Breast epithelium (tissue), 4 donors: ENCODE measurements at regions not wholly inside any gene's neighbourhood (a gene's known extent, or its start where the extent isn't known, plus 50 kb on each side); places are given as distances from the start of the nearest gene placed in this dataset.

Experiments
- DNase-seq, 2 donors: peaks; one replicate each; pipeline ENCODE4 v3.0.0-alpha.2; 2019; ENCODE audit warnings: low spot score in 2 of 2
- H3K27ac ChIP-seq, 2 donors: fragments of 200-600 bp; sonication (generic) in 1 of 2; one replicate each; pipeline ENCODE4 v1.5.1; 2016 to 2019; ENCODE audit warnings: mild to moderate bottlenecking in 1 of 2
- H3K27me3 ChIP-seq, 2 donors: fragments of 200-600 bp; sonication (generic) in 1 of 2; one replicate each; pipeline versions ENCODE4 v1.5.1 to v1.6.0; 2017 to 2019; ENCODE audit warnings: control low read depth in 1 of 2, mild to moderate bottlenecking in 1 of 2
- H3K36me3 ChIP-seq: fragments of 200-600 bp; one replicate; pipeline ENCODE4 v1.5.1; 2019
- H3K4me1 ChIP-seq, 2 donors: fragments of 200-600 bp; sonication (generic); one replicate each; pipeline ENCODE4 v1.5.1; 2016 to 2019; ENCODE audit warnings: control low read depth in 1 of 2
- H3K4me3 ChIP-seq, 3 donors: fragments of 200-600 bp; sonication (generic); 1 replicate in 2 of 3; 2 replicates in 1 of 3; pipeline ENCODE4 v1.5.1; 2016 to 2019; ENCODE audit warnings: mild to moderate bottlenecking in 3 of 3, moderate library complexity in 2 of 3
- H3K9me3 ChIP-seq, 2 donors: fragments of 200-600 bp; sonication (generic) in 1 of 2; one replicate each; pipeline ENCODE4 v1.5.1; 2016 to 2019; ENCODE audit warnings: control low read depth in 1 of 2
- CTCF ChIP-seq, 3 donors: fragments of 450-650 bp; IDR thresholded peaks; one replicate each; pipeline ENCODE4 v1.5.1; 2016 to 2017; ENCODE audit warnings: antibody characterized with exemption in 3 of 3, mild to moderate bottlenecking in 3 of 3, moderate library complexity in 3 of 3
- POLR2A ChIP-seq: fragments of 450-650 bp; IDR thresholded peaks from one replicate; pipeline ENCODE4 v1.6.1; 2016; ENCODE audit warnings: antibody characterized with exemption, mild to moderate bottlenecking, moderate library complexity
- POLR2AphosphoS5 ChIP-seq, 3 donors: sonication (generic); formaldehyde crosslinking; IDR thresholded peaks; one replicate each; pipeline ENCODE4 v1.6.1; 2017; ENCODE audit warnings: antibody characterized with exemption in 3 of 3
- intact Hi-C: fragments of 100-400 bp; cut with DNase I; formaldehyde crosslinking; loops from one replicate; pipeline ENCODE4 v1.15.1; 2023; ENCODE audit warnings: low total_unique reads

- Histone ChIP-seq H3K9me3 (peaks cover 0 to 22% of the 10 kb centered on the region in 2 donors), H3K36me3 (no peaks in the 10 kb centered on the region), H3K27ac (no peak overlapping the region), H3K27me3 (peaks cover 0 to 7% of the 10 kb centered on the region in 2 donors), H3K4me1 (no peaks in the 10 kb centered on the region), H3K4me3 (no peak overlapping the region)
- TF ChIP-seq POLR2AphosphoS5 (IDR thresholded peaks at IDR 0.05), result no peak
- no peak for TF ChIP-seq CTCF (IDR thresholded peaks at IDR 0.05)
- no peak for TF ChIP-seq POLR2A
- no peak for DNase-seq
- intact Hi-C loops, result no loop called here
These were observed 151.9 kb upstream of the DIPK2B start for GRCh38 chrX:45352611-45353010.

- intact Hi-C loops, result no loop called here
- Histone ChIP-seq H3K4me3 (no peak overlapping the region), H3K9me3 (peaks cover 0 to 13% of the 10 kb centered on the region in 2 donors), H3K36me3 (no peaks in the 10 kb centered on the region), H3K27me3 (peaks cover 0 to 9% of the 10 kb centered on the region in 2 donors), H3K27ac (no peak overlapping the region), H3K4me1 (no peaks in the 10 kb centered on the region)
- TF ChIP-seq CTCF (IDR thresholded peaks at IDR 0.05), result no peak
- no peak for TF ChIP-seq POLR2A
- TF ChIP-seq POLR2AphosphoS5 (IDR thresholded peaks at IDR 0.05), result no peak
- DNase-seq, result no peak
These were observed 150.8 kb upstream of the DIPK2B start for GRCh38 chrX:45351478-45351877.

GRCh38 chrX:45348296-45348695, 147.6 kb upstream of the DIPK2B start:
- intact Hi-C loops, result no loop called here
- Histone ChIP-seq H3K27ac (no peak overlapping the region), H3K9me3 (peaks cover 0 to 12% of the 10 kb centered on the region in 2 donors), H3K4me3 (no peak overlapping the region), H3K36me3 (no peaks in the 10 kb centered on the region), H3K27me3 (peaks cover 0 to 20% of the 10 kb centered on the region in 2 donors), H3K4me1 (no peaks in the 10 kb centered on the region)
- no peak for DNase-seq
- TF ChIP-seq POLR2A (no peak), CTCF (IDR thresholded peaks at IDR 0.05) (no peak), POLR2AphosphoS5 (IDR thresholded peaks at IDR 0.05) (no peak)

GRCh38 chrX:45347877-45348276, 147.2 kb upstream of the DIPK2B start:
- intact Hi-C loops, result no loop called here
- DNase-seq, result no peak
- Histone ChIP-seq H3K4me3 (no peak overlapping the region), H3K27ac (no peak overlapping the region), H3K36me3 (no peaks in the 10 kb centered on the region), H3K9me3 (peaks cover 0 to 12% of the 10 kb centered on the region in 2 donors), H3K4me1 (no peaks in the 10 kb centered on the region), H3K27me3 (peaks cover 0 to 18% of the 10 kb centered on the region in 2 donors)
- TF ChIP-seq POLR2A (no peak), CTCF (IDR thresholded peaks at IDR 0.05) (no peak), POLR2AphosphoS5 (IDR thresholded peaks at IDR 0.05) (no peak)

- H3K36me3 ChIP-seq, result no peaks in the 10 kb centered on the region
- DNase-seq, result no peak
- H3K4me1 ChIP-seq, result no peaks in the 10 kb centered on the region
- peaks cover 0 to 17% of the 10 kb centered on the region in 2 donors for H3K27me3 ChIP-seq
- H3K4me3 ChIP-seq, result no peak overlapping the region
- H3K27ac ChIP-seq, result no peak overlapping the region
- intact Hi-C loops, result no loop called here
- TF ChIP-seq POLR2AphosphoS5 (IDR thresholded peaks at IDR 0.05), result no peak
- TF ChIP-seq POLR2A, result no peak
- no peak for TF ChIP-seq CTCF (IDR thresholded peaks at IDR 0.05)
- peaks cover 0 to 7% of the 10 kb centered on the region in 2 donors for H3K9me3 ChIP-seq
These were observed 143.9 kb upstream of the DIPK2B start for GRCh38 chrX:45344594-45344993.
